ENCODE measurements at regions not wholly inside any gene's neighbourhood (a gene's known extent, or its start where the extent isn't known, plus 50 kb on each side); places are given as distances from the start of the nearest gene placed in this dataset.

DNA sequence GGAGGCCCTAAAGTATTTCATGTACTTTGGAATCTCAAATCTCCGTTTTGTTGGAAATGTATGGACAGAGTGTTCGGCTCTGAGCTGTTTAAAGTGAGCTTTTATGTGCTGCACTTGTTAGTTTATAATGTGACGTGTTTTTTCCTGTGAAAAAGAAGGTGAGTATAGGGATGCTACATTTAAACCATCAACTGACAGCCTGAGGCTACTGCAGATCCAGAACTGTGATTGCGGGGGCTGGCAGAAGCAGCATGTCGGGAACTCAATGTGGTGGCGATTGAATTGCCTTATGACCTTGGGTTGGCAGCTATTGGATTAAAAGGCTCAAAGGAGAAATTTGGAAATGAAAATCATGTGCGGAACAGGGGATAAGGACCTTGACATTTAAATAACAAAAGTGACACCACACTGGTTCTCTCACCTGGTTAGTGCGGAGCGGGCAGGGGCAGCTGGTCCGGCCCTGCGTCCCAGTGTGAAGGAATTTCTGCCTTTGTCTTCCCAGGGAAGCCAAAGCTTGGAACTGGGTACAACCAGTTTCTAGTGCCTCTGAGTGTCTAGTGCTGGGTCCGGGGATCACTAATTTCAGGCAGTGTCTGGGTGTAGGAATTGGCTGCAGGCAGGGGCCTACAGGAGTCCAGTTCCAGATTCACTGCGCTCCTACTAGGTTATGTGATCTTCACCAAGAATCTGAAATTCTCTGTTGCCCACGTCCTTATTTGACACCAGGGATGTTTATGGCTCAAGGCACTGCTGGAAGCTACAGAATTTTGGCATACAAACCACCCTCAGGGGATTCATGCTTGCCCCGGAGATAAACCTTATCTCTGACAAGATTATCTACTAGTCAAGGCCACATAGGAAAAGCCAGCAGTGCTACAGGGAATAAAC lies 120.7 kb upstream of the ERCC6L2 start:
- DNase-seq, result no peak

DNA sequence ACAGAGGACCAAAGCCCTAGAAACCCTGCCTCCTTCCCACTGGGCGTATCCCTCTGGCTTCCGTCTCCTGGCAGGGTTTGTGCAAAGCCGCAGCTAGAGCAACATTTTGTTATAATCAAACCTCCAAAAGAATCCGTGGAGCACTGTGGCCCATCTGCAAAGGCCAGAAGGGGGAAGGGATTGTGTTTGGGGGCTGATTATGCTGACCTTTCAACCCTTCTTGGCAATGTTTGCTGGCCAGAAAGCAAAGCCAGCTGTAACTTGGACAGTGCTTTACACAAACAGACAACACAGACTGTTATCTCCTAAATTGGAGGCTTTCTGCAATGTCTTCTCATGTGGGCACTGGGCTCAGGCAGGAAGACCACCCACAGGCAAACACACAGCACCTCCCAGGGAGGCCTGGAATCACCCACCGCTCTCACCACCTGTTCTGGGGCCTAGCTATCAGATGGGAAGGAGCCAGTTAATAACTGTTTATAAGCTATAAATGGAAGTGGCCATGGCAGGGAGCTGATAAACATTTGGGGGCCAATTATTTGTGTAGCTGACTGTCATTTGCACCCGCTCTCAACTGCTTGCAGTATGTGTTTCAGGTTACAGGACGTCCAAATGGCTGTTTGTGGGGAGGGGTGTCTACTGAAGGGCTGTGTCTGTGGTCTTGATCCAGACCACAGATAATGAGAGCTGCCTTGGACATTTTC lies 121.6 kb upstream of the ERCC6L2 start:
- DNase-seq, result no peak

DNA sequence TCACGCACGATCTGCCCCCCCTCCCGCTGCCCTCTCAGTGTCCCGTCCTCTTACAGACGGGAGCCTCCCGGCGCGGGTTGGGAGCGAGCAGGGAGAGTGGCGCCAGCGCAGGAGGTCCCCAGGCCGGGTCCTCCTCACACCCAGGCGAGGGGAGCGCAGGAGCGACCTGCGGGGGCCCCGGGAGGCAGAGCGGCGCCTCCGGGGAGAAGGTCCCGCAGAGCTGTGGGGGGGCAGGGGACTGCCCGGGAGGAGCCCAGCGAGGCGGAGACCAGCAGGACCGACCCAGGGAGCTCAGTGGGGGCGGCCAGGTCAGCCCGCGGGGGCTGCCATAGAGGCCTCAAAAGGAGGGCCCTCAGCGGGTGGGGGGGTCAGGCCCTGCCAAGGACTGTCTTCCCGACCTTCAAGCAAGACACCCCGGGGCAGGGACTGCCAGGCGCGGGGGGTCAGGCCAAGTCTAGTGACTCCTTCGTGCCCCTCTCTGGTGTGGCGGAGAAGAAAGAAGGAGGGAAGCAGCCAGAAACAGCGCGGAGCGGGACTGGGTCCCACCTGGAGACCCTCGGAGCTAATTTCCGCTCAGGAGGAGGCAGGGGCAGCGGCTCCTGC lies 123.3 kb upstream of the ERCC6L2 start:
- no peak for DNase-seq

DNA sequence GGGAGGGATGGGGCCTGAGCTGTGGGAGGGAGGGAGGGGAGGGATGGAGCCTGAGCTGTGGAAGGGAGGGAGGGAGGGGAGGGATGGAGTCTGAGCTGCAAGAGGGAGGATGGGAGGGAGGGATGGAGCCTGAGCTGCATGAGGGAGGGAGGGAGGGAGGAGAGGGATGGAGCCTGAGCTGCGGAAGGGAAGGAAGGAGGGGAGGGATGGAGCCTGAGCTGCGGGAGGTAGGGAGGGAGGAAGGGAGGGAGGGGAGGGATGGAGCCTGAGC lies 124.0 kb upstream of the ERCC6L2 start:
- DNase-seq, result no peak

DNA sequence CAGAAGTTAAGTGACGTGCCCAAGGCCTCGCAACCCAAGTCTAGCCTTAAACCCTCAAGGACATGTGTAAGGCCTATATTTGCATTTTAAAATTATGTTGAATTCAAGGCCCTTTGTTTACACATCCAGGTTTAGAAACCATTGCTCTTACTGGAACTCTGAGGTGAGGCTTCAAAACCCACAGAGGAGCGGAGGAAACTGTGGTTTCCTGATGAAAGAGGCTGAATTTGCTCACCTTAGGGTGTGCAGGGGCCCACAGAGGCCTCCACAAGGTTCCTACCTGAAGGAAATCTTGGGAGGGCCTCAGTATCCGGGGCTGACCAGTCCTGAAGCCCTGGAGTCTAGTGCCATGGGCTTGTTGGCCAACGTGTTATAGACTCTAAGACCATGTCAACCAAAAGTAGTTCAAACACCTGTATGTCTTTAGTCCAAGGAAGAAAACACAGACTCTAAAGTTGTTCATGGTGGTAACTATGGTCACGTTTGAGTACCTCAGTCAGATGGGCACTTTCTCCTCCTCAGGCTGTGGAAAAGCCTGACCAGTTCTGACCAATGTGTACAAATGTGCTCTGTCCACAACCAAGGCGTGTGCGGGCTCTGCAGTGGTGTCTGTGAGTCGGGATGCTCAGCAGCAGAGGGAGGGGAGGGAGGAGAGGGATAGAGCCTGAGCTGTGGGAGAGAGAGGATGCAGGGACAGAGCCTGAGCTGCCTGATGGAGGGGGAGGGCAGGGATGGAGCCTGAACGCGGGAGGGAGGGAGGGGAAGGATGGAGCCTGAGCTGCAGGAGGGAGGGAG lies 124.6 kb upstream of the ERCC6L2 start:
- peak; percentile 20 for DNase-seq

DNA sequence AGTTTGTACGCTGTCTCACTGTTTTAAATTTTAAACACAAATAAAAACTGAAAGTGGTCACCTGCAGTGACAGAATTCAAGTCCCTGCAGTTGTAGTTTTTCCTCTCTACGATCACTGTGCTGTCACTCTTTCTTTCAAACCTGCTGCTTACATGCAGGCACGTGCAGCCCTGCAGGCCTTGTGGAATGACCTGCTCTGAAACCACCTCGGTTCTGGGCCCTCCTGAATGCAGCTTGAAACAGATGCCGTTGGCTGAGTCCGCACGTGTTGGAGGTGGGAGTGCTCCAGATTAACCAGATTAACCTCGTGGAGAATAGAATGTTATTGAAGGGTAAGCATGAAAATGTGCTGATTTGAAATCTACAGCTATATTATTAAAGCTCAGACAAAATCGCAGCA lies 126.0 kb upstream of the ERCC6L2 start:
- no peak for DNase-seq

DNA sequence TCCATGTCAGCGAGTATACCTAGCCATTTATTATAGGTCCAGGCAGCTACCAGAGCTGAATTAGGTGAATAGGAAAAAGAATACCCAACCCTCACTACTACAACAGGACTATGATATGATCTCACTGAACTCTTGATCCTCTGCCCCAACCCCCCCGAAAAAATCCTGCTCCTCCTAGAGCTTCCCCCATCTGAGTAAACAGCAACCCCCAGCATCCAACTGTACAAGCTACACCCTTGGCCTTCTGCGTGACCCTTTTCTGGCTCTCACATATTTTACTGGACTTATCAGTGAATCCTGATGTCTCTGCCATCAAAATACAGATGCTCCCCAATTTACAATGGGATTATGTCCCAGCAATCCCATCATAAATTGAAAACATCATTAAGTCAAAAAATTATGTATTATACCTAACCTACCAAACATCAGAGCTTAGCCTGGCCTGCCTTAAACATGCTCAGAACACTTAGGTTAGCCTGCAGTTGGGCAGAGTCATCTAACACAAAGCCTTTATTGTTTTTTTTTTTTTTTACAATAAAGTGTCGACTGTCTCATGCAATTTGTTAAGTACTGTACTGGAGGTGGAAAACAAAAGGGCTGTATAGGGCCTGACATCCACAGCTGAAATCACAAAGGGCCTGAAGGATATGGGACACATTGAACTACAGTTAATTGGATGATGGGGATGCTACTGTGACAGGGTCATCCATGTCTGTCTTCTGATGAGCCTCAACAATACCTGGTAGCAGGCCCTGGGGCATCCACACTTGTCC lies 128.9 kb upstream of the ERCC6L2 start:
- no peak for DNase-seq

DNA sequence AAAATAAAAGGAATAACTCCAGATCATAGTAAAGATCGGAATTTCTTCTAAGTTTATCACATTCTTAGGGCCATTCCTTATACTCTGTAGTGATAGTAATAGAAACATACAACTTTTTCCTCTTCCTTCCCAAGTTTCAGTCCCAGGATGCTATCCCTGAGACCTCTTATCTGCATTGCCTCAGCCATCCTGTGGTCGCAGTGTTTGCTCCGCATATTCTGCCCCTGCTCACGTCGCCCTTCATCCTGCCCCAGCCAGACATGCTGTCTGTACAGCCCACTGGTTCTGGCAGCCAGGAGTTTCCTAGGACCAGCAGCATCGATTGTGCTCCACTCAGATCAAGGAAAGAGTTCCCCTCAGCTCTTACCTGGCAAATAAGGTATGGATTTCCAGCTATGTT lies 132.7 kb upstream of the ERCC6L2 start:
- no peak for DNase-seq

DNA sequence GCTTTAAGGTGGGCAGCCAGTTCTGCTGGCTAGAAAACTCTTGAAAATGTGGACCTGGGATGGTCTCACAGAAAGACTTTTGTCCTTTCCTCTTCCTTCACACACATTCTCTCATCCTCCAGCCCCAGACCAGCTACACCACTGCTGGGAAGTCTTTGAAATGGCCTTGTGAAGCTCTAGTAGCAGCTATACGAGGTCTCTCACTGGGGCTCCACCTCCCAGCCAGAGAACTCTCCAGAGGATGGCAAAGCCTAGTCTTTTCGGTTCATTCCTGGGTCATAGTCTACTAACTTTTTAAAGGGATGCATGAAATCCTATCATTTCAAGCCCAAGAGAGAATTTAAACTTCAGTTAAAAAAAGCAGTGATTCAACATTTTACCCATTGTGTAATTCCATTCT lies 133.9 kb upstream of the ERCC6L2 start:
- no peak for DNase-seq

DNA sequence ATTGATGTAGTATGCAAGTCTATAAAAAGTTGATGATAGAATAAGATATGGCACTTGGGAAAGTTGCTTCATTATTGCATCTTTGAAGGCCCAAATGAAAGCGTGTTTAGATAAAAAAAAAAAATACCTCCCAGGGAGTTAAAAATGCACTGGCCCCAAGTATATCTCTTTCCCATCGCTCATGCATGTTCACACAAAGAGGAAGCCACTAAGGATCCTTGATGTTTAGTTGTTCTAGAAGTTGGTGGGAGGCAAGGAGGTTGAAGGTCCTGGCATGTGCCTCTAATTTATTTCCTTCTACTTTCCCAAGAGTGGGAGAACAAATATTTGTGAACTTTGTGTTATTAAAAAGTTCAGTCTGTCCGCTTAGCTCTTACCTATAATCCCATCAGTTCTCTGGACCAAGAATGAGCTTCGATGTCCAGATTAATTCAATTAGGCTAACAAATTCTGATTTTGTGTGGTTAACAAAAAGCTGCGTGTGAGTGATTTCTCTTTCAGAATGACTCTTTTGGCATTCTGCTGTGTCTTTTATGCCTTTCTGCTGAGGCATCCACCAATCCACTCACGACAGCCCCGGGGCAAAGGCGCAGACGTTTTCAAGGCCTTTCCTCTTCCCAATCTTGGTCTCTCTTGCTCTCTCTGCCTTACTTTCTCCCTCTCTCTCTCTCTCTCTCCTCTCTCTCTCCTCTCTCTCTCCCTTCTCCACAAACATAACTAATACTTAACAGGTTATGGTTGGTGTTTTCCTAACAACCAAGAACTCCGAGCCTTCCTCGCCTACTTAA lies 135.1 kb upstream of the ERCC6L2 start:
- DNase-seq, result no peak

DNA sequence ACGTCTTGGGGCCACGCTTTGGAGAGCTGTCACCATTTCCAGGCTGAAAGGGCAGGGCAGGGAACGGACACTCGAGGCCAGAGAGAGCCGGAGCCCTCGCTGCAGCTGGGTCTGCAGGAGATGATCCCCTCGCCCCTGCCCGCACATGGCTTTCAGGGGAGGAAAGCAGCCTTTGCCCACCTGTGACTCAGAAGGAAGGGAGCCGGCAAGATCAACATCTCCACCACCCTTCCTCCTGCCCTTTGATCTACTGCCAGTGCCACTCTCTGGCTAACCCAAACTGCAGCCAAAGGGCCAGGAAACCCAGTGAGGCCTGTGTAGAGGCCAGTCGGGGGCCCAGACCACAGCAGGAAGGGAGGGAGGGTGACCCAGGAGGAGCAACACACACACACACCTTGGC lies 137.1 kb upstream of the ERCC6L2 start:
- DNase-seq, result no peak

DNA sequence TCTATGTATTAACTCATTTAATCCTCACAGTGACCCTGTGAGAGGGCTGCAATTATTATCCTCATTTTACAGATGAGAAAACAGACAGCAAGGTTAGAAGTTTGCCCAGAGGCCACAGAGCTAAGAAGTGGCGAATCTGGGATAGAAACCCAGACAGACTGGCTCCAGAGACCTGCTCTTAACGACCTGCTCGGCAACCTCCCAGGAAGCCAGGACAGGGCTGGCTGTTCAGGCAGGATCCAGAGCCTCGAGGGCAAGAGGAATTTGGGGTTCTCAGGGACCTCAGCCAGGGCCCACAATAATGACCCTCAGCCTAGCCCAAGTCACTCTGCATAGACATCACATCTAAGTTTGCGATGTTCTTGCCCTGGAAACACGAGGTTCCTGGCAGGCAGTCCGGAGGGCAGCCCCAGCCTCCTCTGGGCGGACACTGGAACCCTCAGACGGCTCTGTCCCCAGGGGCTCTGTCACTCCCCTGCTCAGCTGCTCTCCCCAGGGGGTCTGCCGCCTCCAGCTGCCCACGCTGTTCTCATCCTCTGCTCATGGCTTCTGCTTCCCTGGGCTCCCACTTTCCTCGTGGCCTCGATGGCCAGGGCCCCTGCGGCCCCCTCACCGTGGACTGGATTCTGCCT lies 138.5 kb upstream of the ERCC6L2 start:
- DNase-seq, result no peak

DNA sequence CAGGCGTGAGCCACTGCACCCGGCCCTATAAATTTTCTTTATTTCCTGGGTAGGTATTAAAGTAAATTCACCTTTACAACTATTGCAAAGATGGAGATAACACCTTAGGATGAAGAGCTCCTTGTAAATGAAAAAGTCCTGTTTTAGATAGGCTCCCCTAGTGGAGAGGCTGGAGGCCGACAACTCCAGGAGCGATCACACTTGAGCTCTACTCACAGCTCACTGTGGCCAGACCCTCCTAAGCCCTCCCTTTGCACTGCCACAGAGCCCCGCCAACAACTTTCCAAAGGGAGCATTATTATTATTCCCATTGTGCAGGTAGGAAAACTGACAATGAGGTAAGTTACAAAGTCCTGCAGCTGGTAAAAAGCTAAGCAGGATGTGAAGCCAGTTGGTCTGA lies 139.1 kb upstream of the ERCC6L2 start:
- no peak for DNase-seq

DNA sequence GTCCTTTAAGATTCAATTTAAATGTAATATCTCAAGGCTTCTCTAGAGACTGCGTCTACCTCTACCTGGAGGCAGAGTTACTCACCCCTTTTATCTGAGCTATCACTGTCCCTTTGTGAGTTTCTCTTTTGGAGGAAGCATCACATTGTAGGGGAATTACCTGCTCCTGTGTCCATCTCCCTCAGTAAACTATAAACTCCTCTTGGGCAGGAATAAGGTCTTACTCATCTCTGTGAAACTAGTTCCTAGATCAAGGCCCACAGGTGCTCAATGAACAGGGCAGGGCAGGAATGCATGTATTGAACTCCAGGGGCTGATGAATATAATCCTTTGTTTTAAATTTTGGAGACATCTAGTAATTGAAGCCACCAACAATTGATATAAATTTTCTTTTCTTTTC lies 139.8 kb upstream of the ERCC6L2 start:
- no peak for DNase-seq

DNA sequence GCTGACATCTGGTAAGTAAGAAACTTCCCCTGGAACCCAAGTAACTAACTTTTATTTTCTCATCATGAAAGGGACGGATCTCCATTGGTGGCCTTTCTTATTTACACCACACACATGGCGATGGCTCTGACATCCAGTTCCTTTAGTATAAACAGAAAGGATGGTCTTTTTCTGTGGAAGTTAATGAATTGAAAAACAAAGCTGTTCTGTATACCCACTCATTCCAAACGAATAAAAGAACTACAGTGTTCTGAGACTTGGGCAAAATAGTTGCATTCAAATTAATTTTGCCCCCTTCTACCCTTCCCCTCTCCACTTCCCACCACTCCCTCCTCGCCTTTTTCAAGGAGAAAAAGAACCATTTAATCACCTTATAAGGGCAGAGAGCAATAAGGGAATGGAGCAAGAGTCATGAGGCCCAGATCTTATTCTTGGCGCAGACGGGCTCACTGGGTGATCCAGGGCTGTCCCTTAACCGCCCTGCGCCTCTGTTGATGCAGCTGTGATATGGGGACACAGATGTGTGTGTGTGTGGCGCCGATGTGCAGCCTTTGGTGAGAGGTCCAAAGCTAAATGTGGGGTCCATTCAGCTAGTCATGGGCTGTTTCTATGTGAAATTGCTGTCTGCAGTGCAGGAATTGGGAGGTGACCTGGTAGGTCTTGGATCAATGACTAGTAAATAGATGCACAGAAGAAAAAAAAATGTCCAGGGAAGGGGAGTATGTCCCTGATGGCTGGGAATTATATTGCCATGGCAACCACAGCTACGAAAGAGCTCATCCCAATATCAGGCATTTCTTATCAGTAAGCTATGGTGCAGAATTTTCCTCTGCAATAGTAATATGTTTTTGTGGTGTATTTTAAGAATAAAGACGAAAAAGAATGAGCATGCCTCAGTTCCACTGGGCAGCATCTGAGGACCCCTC lies 141.5 kb upstream of the ERCC6L2 start:
- no peak for DNase-seq

DNA sequence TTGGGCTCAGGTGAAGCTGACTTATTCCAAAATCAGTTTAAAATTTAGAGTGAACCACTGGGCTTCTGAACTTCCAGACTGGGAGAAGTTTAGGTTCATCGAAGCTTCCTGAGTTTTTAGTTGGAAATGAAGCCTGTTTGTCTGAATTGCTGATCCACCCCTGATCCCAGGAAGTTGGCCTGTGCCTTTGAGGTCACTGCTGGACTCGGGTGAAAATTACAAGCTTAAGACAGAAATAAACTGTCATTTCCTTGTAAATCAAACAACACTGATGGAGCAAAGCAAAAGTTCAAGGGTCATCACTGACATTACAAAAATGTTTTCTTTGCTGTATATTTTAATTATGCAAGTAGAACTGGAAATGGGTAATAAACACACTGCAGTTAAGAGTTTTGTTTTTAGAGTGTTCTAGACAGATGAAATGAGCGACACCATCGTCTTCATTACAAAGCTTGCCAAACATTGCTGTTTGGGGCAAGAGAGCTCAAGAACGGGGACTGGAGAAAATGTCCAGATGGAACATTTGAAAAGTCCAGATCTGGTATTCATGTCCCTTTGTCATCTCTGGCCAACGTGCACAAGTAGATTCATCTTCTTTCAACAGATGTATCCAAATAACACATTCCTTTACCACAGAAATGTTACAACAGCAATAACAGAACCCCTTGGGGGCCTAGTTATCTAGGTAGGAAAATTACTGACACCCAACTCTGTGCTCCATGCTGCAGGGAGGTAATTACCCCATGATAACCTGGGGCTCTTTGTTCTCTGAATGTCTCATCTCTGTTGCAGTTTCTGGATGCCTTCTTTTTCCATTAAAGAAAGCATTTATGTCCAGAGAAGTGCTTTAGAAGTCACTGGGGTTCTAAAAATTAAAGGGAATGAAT lies 142.4 kb upstream of the ERCC6L2 start:
- no peak for DNase-seq

DNA sequence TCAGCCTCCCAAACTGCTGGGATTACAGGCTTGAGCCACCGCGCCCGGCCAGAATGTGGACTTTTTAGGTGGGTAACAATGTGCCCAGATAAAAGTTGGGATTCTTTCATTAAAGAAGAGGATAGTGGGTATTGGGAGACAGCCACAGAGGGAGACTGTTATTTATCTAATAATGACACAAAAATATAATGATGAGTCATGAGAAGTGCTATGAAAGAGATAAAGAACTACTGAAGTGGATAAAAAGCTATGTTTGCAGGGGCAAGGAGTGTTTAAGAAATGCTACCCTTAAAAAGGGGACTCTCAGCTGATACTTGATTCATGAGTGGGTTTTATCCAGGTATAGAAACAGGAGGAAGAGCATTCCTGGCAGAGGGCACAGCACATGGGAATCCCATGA lies 143.6 kb upstream of the ERCC6L2 start:
- DNase-seq, result no peak

DNA sequence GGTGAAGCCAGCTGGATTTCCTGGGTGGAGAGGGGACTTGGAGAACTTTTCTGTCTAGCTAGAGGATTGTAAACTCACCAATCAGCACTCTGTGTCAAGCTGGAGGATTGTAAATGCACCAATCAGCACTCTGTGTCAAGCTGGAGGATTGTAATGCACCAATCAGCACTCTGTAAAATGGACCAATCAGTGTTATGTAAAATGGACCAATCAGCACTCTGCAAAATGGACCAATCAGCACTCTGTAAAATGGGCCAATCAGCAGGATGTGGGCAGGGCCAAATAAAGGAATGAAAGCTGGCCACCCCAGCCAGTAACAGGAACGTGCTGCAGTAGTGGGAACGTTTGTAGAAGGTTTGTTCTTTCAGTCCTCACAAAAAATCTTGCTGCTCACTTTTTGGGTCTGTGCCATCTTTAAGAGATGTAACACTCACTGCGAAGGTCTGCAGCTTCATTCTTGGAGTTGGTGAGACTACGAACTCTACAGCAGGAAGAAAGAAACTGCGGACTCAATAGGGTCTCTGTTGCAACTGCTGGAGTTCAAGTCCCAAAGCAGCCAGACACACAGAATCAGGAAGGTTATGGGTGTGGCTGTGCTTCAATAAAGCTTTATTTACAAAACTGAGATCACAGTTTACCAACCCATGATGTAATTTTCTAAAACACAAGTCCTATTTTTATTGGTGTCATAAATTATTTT lies 145.7 kb upstream of the ERCC6L2 start:
- no peak for DNase-seq
